ENCODE measurements at regions not wholly inside any gene's neighbourhood (a gene's known extent, or its start where the extent isn't known, plus 50 kb on each side); places are given as distances from the start of the nearest gene placed in this dataset.

- DNase-seq = no peak
Measured at GRCh38 chr12:105975351-105975750, 163.4 kb downstream of the NUAK1 start.

GRCh38 chr12:105977236-105977635 is 161.5 kb downstream of the NUAK1 start:
- DNase-seq = no peak

- no peak for DNase-seq
Measured at GRCh38 chr12:105977652-105978051, 161.1 kb downstream of the NUAK1 start.

GRCh38 chr12:105978276-105978675 is 160.5 kb downstream of the NUAK1 start:
- DNase-seq = no peak

GRCh38 chr12:105978686-105979085 is 160.1 kb downstream of the NUAK1 start:
- DNase-seq = no peak

- DNase-seq = no peak
Measured at GRCh38 chr12:105980085-105980484, 158.7 kb downstream of the NUAK1 start.

GRCh38 chr12:105980533-105980932 is 158.2 kb downstream of the NUAK1 start:
- no peak for DNase-seq

- no peak for DNase-seq
Measured at GRCh38 chr12:105982022-105982421, 156.7 kb downstream of the NUAK1 start.

GRCh38 chr12:105983622-105984320 is 155.0 kb downstream of the NUAK1 start:
- DNase-seq = no peak

- no peak for DNase-seq
Measured at GRCh38 chr12:105985383-105985782, 153.4 kb downstream of the NUAK1 start.

- DNase-seq = no peak
Measured at GRCh38 chr12:105986779-105987684, 151.7 kb downstream of the NUAK1 start.

- no peak for DNase-seq
Measured at GRCh38 chr12:105987685-105988035, 151.1 kb downstream of the NUAK1 start.

GRCh38 chr12:105992849-105993740 is 145.7 kb downstream of the NUAK1 start:
- DNase-seq = no peak

GRCh38 chr12:105993766-105994555 is 144.8 kb downstream of the NUAK1 start:
- no peak for DNase-seq

GRCh38 chr12:105995961-105996431 is 142.8 kb downstream of the NUAK1 start:
- DNase-seq = no peak

GRCh38 chr12:105998561-105998960 is 140.2 kb downstream of the NUAK1 start:
- DNase-seq = no peak

GRCh38 chr12:106000382-106001104 is 138.2 kb downstream of the NUAK1 start:
- no peak for DNase-seq

- no peak for DNase-seq
Measured at GRCh38 chr12:106001105-106001836, 137.5 kb downstream of the NUAK1 start.

GRCh38 chr12:106001837-106002218 is 136.9 kb downstream of the NUAK1 start:
- no peak for DNase-seq

- no peak for DNase-seq
Measured at GRCh38 chr12:106003297-106003696, 135.5 kb downstream of the NUAK1 start.

GRCh38 chr12:106004289-106004688 is 134.5 kb downstream of the NUAK1 start:
- DNase-seq = no peak

Measured in T1000 (cell line).